T-helper 17 cell (primary cell): ENCODE measurements at regions not wholly inside any gene's neighbourhood (a gene's known extent, or its start where the extent isn't known, plus 50 kb on each side); places are given as distances from the start of the nearest gene placed in this dataset.

Experiments used
- ATAC-seq: fragments of 150-1000 bp; cut with Tn5 transposase; 2 replicates; pipeline ENCODE4 v1.10.0; 2021; ENCODE audit warnings: mild to moderate bottlenecking, moderate library complexity
- DNase-seq, 3 donors: peaks; one replicate each; pipeline versions ENCODE4 v3.0.0 to v3.0.0-alpha.2; 2020 to 2021
- H3K9me3 ChIP-seq: one replicate; pipeline ENCODE4 v1.7.0; 2013; ENCODE audit warnings: low read length, mild to moderate bottlenecking; ENCODE audit not compliant: control insufficient read depth, poor library complexity, severe bottlenecking
- H3K27ac Mint-ChIP-seq: one replicate; pipeline ENCODE4 v1.8.0; 2022; ENCODE audit warnings: mild to moderate bottlenecking, moderate library complexity, mixed read lengths
- H3K27me3 Mint-ChIP-seq: one replicate; pipeline ENCODE4 v1.8.0; 2022; ENCODE audit warnings: mixed read lengths
- H3K36me3 Mint-ChIP-seq: one replicate; pipeline ENCODE4 v1.8.0; 2022; ENCODE audit warnings: low read depth, mixed read lengths
- H3K4me1 Mint-ChIP-seq: one replicate; pipeline ENCODE4 v1.8.0; 2022; ENCODE audit warnings: mild to moderate bottlenecking, mixed read lengths
- H3K4me3 Mint-ChIP-seq: one replicate; pipeline ENCODE4 v1.8.0; 2022; ENCODE audit warnings: mild to moderate bottlenecking, moderate library complexity, mixed read lengths

GRCh38 chr12:30414507-30414906, 281.2 kb downstream of the IPO8 start:
- Mint-ChIP-seq H3K27me3 (no peaks in the 10 kb centered on the region), H3K4me1 (no peaks in the 10 kb centered on the region), H3K27ac (no peak overlapping the region), H3K36me3 (no peaks in the 10 kb centered on the region), H3K4me3 (no peak overlapping the region)
- H3K9me3 ChIP-seq: no peaks in the 10 kb centered on the region
- no peak for ATAC-seq
- DNase-seq: no peak

- no peak for ATAC-seq
- Mint-ChIP-seq H3K27ac (no peak overlapping the region), H3K4me3 (no peak overlapping the region), H3K4me1 (no peaks in the 10 kb centered on the region), H3K27me3 (no peaks in the 10 kb centered on the region), H3K36me3 (no peaks in the 10 kb centered on the region)
- DNase-seq: no peak
- no peaks in the 10 kb centered on the region for H3K9me3 ChIP-seq
Measured at GRCh38 chr12:30400349-30400748, 295.3 kb downstream of the IPO8 start.

- H3K27me3 Mint-ChIP-seq: no peaks in the 10 kb centered on the region
- no peak overlapping the region for H3K4me3 Mint-ChIP-seq
- H3K27ac Mint-ChIP-seq: no peak overlapping the region
- no peaks in the 10 kb centered on the region for H3K36me3 Mint-ChIP-seq
- H3K4me1 Mint-ChIP-seq: no peaks in the 10 kb centered on the region
- no peaks in the 10 kb centered on the region for H3K9me3 ChIP-seq
- DNase-seq (no peak), ATAC-seq (no peak)
Measured at GRCh38 chr12:30399859-30400258, 295.8 kb downstream of the IPO8 start.

- ATAC-seq: no peak
- DNase-seq: no peak
Measured at GRCh38 chr12:30396576-30396975, 299.1 kb downstream of the IPO8 start.

GRCh38 chr12:30395190-30395589, 300.5 kb downstream of the IPO8 start:
- DNase-seq: no peak
- H3K9me3 ChIP-seq: no peaks in the 10 kb centered on the region
- no peaks in the 10 kb centered on the region for H3K36me3 Mint-ChIP-seq
- no peaks in the 10 kb centered on the region for H3K4me1 Mint-ChIP-seq
- no peak overlapping the region for H3K27ac Mint-ChIP-seq
- ATAC-seq: no peak
- H3K4me3 Mint-ChIP-seq: no peak overlapping the region
- no peaks in the 10 kb centered on the region for H3K27me3 Mint-ChIP-seq

More at GRCh38 chr12:30396576-30396975, 299.1 kb downstream of the IPO8 start:
- H3K27me3 Mint-ChIP-seq: no peaks in the 10 kb centered on the region
- H3K36me3 Mint-ChIP-seq: no peaks in the 10 kb centered on the region
- H3K27ac Mint-ChIP-seq: no peak overlapping the region
- no peak overlapping the region for H3K4me3 Mint-ChIP-seq
- no peaks in the 10 kb centered on the region for H3K9me3 ChIP-seq
- H3K4me1 Mint-ChIP-seq: no peaks in the 10 kb centered on the region

GRCh38 chr12:30391766-30392366, 303.8 kb downstream of the IPO8 start:
- Mint-ChIP-seq H3K27me3 (no peaks in the 10 kb centered on the region), H3K36me3 (no peaks in the 10 kb centered on the region), H3K27ac (no peak overlapping the region), H3K4me3 (no peak overlapping the region), H3K4me1 (no peaks in the 10 kb centered on the region)
- H3K9me3 ChIP-seq: no peaks in the 10 kb centered on the region
- ATAC-seq (no peak), DNase-seq (no peak)

- DNase-seq (no peak), ATAC-seq (no peak)
- H3K4me1 Mint-ChIP-seq: no peaks in the 10 kb centered on the region
- H3K36me3 Mint-ChIP-seq: no peaks in the 10 kb centered on the region
- H3K9me3 ChIP-seq: no peaks in the 10 kb centered on the region
- H3K27ac Mint-ChIP-seq: no peak overlapping the region
- no peak overlapping the region for H3K4me3 Mint-ChIP-seq
- no peaks in the 10 kb centered on the region for H3K27me3 Mint-ChIP-seq
Measured at GRCh38 chr12:30385706-30386105, 310.0 kb downstream of the IPO8 start.

- Mint-ChIP-seq H3K27me3 (no peaks in the 10 kb centered on the region), H3K4me3 (no peak overlapping the region), H3K27ac (no peak overlapping the region), H3K4me1 (no peaks in the 10 kb centered on the region), H3K36me3 (no peaks in the 10 kb centered on the region)
- DNase-seq: no peak
- H3K9me3 ChIP-seq: no peaks in the 10 kb centered on the region
- ATAC-seq: no peak
Measured at GRCh38 chr12:30384976-30385375, 310.7 kb downstream of the IPO8 start.

- no peaks in the 10 kb centered on the region for H3K9me3 ChIP-seq
- ATAC-seq: no peak
- Mint-ChIP-seq H3K27ac (no peak overlapping the region), H3K4me1 (no peaks in the 10 kb centered on the region), H3K36me3 (no peaks in the 10 kb centered on the region), H3K27me3 (no peaks in the 10 kb centered on the region), H3K4me3 (no peak overlapping the region)
- no peak for DNase-seq
Measured at GRCh38 chr12:30378307-30378706, 317.4 kb downstream of the IPO8 start.

- Mint-ChIP-seq H3K27me3 (no peaks in the 10 kb centered on the region), H3K4me1 (no peaks in the 10 kb centered on the region), H3K36me3 (no peaks in the 10 kb centered on the region), H3K4me3 (no peak overlapping the region), H3K27ac (no peak overlapping the region)
- DNase-seq: no peak
- no peak for ATAC-seq
- no peaks in the 10 kb centered on the region for H3K9me3 ChIP-seq
Measured at GRCh38 chr12:30364822-30365221, 330.8 kb downstream of the IPO8 start.

GRCh38 chr12:30361145-30361544, 334.5 kb downstream of the IPO8 start:
- Mint-ChIP-seq H3K4me3 (no peak overlapping the region), H3K36me3 (no peaks in the 10 kb centered on the region), H3K27ac (no peak overlapping the region), H3K4me1 (no peaks in the 10 kb centered on the region), H3K27me3 (no peaks in the 10 kb centered on the region)
- DNase-seq (no peak), ATAC-seq (no peak)
- no peaks in the 10 kb centered on the region for H3K9me3 ChIP-seq

- no peaks in the 10 kb centered on the region for H3K36me3 Mint-ChIP-seq
- no peak for ATAC-seq
- H3K9me3 ChIP-seq: no peaks in the 10 kb centered on the region
- DNase-seq: no peak
- no peak overlapping the region for H3K4me3 Mint-ChIP-seq
- no peaks in the 10 kb centered on the region for H3K4me1 Mint-ChIP-seq
- H3K27ac Mint-ChIP-seq: no peak overlapping the region
- no peaks in the 10 kb centered on the region for H3K27me3 Mint-ChIP-seq
Measured at GRCh38 chr12:30358671-30359070, 337.0 kb downstream of the IPO8 start.

- Mint-ChIP-seq H3K27me3 (no peaks in the 10 kb centered on the region), H3K4me1 (no peaks in the 10 kb centered on the region), H3K27ac (no peak overlapping the region), H3K36me3 (no peaks in the 10 kb centered on the region), H3K4me3 (no peak overlapping the region)
- no peak for ATAC-seq
- no peak for DNase-seq
- no peaks in the 10 kb centered on the region for H3K9me3 ChIP-seq
Measured at GRCh38 chr12:30357766-30358490, 337.7 kb downstream of the IPO8 start.
